HG02571 (cell line): ENCODE measurements at regions not wholly inside any gene's neighbourhood (a gene's known extent, or its start where the extent isn't known, plus 50 kb on each side); places are given as distances from the start of the nearest gene placed in this dataset.

Experiments
- ATAC-seq: cut with Tn5 transposase; IDR thresholded peaks from one replicate; pipeline ENCODE4 v1.9.1; 2021; ENCODE audit warnings: mild to moderate bottlenecking, moderate library complexity; ENCODE audit not compliant: unreplicated experiment

GRCh38 chr3:159904455-159904854 is 84.2 kb upstream of the IL12A start:
- ATAC-seq, result no peak

- no peak for ATAC-seq
Observed at GRCh38 chr3:159904911-159905310, 83.7 kb upstream of the IL12A start.

GRCh38 chr3:159907828-159908227 is 80.8 kb upstream of the IL12A start:
- ATAC-seq, result no peak

GRCh38 chr3:159910991-159911663 is 77.5 kb upstream of the IL12A start:
- ATAC-seq, result peak; percentile 87

GRCh38 chr3:159911664-159912037 is 77.0 kb upstream of the IL12A start:
- no peak for ATAC-seq

GRCh38 chr3:159913712-159914414 is 74.8 kb upstream of the IL12A start:
- no peak for ATAC-seq

DNA sequence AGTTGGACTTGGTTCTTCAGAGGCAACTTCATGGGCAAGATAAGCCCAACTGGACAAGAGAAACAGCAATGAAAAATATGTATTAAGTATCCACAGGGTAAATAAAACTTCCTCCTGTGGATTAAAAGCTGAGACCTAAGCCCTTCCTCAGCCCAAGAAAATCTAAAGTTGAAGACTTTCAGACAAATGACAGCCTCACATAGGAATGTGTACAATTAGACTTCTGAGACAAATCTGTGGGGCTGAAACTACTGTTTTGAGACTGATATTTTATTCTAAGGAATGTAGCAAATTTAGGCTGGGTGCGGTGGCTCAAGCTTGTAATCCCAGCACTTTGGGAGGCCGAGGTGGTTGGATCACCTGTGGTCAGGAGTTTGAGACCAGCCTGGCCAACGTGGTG is 74.2 kb upstream of the IL12A start:
- no peak for ATAC-seq

- no peak for ATAC-seq
Observed at GRCh38 chr3:159916052-159916451, 72.6 kb upstream of the IL12A start.

- no peak for ATAC-seq
Observed at GRCh38 chr3:159917141-159917540, 71.5 kb upstream of the IL12A start.

DNA sequence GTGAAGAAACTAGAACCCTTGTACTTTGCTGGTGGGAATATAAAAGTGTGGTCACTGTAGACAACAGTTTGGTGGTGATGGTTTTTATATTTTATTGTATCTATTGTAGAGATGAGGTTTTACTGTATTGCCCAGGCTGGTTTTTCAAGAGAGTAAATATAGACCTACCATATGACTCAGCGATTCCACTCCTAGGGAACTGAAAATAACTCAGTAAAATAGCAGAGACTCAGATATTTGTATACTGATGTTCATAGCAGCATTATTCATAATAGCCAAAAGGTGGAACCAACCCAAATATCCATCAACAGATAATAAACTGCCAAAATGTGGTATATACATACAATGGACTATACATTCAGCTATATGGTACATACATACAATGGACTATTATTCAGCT is 68.8 kb upstream of the IL12A start:
- ATAC-seq, result peak; percentile 74

- ATAC-seq, result no peak
Observed at GRCh38 chr3:159922193-159922840, 66.3 kb upstream of the IL12A start.

- peak; percentile 95 for ATAC-seq
Observed at GRCh38 chr3:159922861-159923312, 65.7 kb upstream of the IL12A start.

DNA sequence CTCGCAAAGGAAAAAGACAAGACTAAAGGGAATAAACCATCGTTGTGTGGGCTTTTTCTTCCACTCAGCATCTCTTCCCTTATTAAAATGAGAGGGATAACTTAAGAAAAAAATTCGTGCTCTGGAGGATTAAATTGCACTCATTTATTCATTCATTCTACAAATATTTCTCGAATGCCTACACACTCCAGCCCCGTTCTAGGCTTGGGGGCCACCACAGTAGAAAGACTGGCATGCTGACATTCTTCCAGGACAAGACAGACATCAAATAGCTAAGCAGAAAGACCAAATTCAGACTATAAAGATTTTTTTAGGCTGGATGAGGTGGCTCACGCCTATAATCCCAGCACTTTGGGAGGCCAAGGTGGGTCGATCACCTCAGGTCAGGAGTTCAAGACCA is 65.3 kb upstream of the IL12A start:
- ATAC-seq, result no peak

GRCh38 chr3:159923956-159924355 is 64.7 kb upstream of the IL12A start:
- no peak for ATAC-seq

DNA sequence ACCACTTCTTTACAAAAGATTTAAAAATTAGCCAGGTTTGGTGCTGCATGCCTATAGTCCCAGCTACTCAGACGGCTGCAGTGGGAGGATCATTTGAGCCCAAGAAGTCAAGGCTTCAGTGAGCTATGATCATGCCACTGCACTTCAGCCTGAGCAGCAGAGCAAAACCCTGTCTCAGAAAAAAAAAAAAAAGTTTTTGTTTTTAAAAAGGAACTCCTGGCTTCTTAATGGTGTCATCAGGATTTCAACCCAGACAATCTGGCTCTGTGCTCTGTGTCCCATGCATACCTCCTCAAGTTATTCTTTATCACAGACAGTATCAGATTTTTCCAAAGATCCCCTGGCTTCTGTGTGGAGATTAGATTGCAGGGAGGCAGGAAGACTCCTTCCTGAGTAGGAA is 64.2 kb upstream of the IL12A start:
- no peak for ATAC-seq

- ATAC-seq, result no peak
Observed at GRCh38 chr3:159925248-159925647, 63.4 kb upstream of the IL12A start.

DNA sequence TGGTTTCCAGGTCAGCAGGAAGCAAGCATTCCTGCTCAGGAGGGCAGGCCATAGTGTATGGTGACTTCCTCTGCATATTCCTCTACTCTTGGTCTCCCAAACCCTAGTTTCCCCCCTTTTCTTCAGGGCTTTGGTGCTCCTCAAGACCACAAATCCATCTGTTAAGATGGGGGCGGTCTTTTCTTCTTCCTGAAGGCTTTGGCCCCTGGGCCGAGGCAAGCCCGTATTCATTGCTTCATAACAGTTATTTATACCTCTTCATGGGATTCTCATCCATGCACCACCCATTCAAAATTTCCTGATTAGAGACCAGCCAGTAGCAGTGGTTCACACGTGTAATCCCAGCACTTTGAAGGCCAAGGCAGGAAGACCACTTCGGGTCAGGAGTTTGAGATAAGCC is 62.1 kb upstream of the IL12A start:
- ATAC-seq, result no peak

GRCh38 chr3:159928071-159928491 is 60.6 kb upstream of the IL12A start:
- ATAC-seq, result no peak

DNA sequence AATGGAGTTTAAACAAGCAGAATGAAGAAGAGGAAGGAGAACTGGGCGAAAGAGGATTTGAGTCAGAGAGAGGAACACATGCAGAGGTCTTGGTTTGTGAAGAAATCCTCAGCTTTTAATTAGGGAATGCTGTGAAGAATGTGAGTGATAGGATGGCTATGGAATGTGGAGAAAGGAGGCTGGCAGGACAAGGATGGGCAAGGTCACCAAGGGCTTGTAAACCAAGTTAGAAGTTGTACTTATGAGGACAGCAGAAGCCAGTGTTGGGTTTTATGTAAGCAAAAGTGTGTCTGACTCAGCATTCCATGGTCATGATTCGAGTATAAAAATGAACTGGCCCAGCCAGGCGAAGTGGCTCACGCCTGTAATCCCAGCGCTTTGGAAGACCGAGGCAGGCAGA is 60.0 kb upstream of the IL12A start:
- ATAC-seq, result no peak

DNA sequence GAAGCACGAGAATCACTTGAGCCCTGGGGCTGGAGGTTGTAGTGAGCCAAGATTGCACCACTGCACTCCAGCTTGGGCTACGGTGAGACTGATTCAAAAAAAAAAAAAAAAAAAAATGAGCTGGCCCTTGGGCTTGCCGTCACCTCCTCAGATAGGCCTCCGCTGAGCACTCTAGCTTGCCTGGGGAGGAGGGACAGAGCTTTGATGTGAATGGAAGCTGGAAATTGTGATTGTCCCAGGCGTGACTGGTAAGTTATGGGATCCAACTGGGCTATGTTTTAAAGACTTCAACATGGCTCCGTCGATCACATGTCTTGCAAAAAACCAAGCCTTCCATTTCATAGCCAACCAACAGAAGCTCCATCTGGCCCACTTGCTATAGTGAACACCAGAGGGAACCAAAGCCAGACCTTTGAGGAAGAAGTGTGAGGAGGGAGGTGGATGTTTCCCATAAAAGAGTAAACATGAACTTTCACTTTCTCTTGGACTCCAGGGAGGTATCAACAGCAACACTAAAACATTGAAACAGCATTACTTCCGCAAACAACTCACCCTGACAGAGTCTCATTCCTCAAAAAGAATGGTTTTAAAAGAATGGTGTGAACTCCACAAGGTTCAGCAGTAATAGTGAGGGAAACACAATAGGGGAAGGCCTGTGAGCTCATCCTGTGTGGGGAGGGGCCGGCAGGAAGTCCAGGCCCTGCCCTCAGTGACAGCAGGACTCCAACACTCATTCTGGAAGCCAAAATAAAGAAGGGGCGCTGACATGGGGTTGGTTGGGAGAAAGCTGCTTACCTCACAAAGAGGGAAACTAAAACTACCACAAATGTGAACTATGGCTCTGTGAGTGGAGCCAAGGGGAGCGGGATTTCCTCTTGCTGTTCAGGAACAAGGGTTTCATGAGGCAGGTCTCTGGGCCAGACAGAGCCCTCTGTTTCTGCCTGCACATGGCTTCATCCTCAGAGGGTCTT is 59.2 kb upstream of the IL12A start:
- no peak for ATAC-seq

GRCh38 chr3:159934216-159934615 is 54.4 kb upstream of the IL12A start:
- ATAC-seq, result no peak
